HG02938 (cell line): ENCODE measurements at regions not wholly inside any gene's neighbourhood (a gene's known extent, or its start where the extent isn't known, plus 50 kb on each side); places are given as distances from the start of the nearest gene placed in this dataset.
A peak's percentile ranks its signal among the peaks of the same experiment; 100 is the strongest.

Source experiments
- ATAC-seq: cut with Tn5 transposase; IDR thresholded peaks from one replicate; pipeline ENCODE4 v1.9.1; 2021; ENCODE audit warnings: mild to moderate bottlenecking, moderate library complexity; ENCODE audit not compliant: unreplicated experiment

DNA sequence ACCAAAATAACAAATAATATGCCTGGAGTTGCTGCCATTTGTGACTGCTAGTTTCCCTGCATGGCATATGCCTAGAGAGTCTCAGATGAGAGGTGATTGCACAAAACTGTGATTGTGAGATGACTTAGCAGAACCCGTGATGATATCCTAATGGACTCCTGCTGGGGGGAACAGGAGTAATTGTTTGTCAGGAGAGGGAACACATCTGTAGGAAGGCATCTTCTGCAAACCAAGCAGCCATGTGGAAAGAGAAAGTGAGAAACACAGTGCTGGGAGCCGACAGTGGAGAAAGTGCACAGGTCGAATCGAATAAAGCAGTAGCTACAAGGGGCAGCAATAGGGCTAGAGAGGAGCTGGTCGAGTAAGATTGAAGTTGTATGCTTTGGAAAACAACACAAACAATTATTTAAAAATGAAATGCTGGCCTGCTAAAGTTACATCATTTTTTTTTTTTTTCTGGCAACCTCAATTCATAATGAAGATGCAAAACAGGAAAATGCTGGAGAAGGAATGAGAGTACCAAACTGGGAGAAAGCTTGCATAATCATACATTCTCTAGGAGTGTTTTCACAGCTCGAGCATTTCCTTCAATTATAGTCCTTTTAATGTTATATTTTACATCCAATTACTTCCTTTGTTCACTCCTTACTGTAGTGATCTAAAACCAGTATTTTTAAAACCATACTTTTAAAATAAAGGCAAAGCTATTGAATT, 494.2 kb upstream of the AGTR1 start:
- no peak for ATAC-seq

DNA sequence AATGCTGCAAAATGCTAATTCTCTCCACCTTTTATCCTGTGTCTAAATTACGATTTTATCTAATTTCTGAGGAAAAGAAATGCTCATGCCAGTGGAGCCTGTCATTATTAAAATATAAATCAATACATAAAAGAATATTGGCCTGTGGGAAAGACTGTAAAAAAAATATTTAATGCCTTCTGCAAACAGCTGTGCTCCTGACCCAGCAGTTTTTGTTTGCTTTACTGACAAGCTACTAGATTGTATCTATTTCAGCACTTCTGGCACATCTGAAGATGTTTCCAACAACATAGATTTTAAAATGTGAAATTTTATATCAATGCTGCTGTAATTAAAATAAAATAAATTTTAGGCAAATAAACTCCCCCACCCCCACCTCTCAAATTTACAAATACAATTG, 493.6 kb upstream of the AGTR1 start:
- ATAC-seq, result no peak

DNA sequence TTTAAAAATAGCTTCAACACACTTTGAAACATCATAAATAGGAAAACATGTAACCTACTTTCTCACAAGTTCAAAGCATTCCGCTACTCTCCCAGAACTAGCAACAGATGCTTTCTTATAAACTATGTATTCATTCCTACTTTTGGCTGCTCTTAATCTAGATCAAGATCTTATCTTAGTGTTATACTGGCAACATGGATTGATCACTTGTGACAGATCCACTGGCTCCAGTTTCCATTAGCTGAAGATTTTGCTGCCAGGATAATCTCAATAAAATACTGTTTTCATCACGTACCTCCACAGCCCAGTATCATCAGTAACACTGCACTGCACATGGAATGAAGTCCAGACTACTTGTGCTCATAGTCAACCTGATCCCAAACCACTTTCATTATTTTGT, 491.7 kb upstream of the AGTR1 start:
- no peak for ATAC-seq

DNA sequence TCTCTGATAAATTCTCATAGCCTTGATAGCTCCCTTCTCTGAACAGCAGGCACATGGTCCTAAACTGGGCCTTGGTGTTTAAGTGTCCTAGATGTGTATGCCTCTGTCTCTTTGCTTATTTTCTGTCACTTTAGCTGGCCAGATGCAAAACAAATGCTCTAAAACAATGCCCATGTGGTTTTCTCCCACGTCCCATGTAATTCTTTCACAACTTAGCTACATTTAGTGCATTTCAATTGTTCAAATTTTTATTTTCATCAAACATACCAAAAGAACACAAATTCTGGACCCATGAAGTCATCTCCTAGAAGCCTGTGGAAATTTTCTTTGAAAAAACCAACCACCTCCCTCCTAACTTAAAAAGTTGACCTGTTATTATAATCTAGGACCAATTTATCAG, 491.3 kb upstream of the AGTR1 start:
- ATAC-seq, result no peak

DNA sequence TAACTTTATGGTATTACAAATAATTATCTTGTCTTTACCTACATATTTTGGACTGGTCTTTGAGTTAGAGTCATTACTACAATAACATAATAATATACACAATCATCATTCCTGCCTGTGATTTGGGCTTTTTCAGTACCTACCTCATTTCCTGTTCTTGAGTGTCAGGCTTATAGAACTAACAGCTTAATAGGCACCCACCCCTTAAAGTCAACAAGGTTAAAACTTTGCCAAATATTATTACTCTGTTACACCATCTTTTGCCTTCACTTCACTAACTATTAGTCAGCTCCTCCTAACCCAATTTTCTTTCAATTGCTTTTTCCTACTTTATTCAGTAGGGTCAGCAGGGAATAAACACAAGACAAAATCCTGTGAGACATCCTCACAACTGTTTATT, 488.7 kb upstream of the AGTR1 start:
- no peak for ATAC-seq

DNA sequence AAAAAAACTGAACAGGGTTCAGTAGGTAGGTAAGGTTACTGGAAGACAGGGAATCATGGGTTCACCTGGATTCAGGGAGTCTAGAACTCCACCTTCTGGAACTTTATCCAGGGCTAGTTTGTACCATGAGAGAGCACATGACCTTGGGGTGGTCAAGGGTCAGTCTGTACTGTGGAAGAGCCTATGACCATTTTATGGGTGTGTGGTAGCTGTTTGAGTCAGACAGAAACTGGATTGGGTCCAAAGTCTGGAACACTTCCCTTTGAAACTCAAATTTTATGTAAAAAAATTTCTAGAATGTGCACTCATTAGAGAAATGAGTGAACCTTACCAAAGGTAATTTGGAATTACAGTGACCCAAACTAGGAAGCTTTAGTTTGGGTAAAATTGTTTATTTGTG, 486.0 kb upstream of the AGTR1 start:
- ATAC-seq, result peak; percentile 93

DNA sequence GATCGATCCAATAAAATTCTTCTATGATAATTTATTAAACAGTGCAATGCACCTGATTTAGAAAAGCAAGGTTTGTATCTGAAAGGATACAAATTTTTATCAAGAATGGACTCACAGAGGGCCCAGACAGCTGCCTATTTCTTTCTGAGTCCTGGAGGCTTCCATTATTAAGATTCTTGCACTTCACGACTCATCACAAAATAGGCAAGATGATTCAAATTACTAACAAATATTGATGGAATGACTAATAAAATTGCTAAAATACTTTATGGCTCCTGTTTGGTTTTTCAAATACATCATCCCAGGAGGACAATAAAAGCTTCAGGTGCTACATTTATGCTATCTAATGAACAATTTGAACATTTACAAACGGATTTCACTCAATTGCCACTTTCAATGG, 483.0 kb upstream of the AGTR1 start:
- no peak for ATAC-seq

DNA sequence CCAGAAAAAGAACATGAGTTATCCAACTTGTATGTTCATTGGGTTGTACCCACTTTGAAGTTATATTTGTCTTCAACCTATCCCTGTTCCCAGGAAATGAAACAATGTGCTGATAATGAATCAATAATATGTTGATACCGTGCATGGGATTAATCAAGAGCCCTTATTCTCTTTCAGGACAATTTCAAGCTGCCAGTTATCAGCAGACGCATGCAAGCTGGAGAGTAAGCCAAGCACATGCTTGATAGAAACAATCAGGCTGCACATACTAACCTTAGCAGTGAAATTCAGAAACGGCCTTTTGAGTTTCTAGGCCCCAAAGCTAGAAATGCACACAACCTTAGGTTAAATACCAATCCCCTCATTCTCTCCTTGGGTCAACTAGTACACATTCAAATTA, 480.4 kb upstream of the AGTR1 start:
- no peak for ATAC-seq

DNA sequence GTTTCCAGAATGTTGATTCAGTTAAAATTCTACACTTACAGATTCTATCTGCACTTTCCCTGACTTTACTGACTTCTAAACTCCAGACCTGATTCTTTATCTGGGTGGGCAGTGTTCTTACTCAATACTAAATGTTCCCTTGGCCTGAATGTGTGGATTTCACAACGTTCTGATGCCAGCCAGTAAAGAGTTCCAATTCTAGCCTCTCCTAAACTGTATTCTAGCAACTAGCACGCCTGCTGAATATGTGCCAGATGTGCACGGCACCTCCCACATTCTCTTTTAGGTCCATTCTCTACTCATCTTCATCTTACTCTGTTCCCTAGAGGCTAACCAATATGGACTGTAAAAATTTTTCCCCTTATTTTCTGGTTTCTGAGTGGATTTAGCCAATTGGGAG, 479.5 kb upstream of the AGTR1 start:
- no peak for ATAC-seq

DNA sequence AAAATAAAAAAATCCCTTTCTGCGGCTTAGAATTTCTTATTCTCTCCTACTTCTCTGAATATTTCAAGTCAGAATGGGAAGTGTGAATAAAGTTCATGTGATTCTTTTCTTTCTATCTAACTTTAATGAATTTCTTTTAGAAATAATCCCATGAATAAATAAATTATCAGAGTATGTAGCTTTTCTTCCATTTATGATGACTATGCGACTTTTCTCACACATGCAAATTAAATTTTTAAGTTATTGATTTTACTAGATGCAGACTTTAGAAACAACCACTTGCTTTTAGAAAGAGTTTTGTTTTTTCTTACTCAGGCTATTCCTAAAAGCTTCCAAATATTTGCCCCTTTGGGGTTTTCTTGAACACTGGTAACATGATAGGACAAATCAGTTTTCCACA, 477.7 kb upstream of the AGTR1 start:
- no peak for ATAC-seq

DNA sequence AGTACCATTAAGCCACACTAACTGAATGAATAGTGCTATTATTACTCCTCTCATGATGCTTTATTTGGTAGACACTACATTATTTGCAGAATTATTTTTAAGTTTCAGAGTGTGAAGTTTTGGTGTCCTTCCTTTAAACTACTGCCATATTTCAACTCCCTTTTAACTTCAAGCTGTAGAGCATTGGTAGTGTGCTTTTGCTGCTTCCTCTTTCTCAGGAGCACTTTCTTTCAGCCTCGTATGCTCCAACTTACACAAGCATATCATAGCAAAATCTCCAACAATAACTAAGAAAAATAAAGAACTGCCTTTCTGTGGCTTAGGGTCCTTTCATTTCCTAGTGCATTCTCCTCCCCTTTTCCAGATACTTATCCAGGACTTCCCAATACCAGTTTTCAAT, 476.4 kb upstream of the AGTR1 start:
- no peak for ATAC-seq

DNA sequence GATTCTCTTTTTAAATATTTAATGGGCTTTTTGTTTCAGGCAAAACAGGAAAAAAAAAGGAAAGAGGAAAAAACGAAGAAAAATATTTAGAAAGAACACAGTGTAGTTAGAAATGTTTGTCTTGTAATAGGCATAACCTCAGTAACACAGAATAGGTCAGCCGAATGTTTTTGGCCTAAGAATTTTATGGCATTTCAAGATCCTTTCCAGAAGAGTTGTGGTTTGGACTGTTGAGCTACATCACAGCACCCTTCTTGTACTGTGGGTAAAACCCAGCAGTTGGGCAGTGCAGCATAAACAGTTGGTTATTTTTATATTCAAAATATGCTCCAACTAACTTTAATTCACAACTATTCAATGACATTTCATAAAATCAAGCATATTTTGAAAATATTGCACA, 474.4 kb upstream of the AGTR1 start:
- no peak for ATAC-seq

DNA sequence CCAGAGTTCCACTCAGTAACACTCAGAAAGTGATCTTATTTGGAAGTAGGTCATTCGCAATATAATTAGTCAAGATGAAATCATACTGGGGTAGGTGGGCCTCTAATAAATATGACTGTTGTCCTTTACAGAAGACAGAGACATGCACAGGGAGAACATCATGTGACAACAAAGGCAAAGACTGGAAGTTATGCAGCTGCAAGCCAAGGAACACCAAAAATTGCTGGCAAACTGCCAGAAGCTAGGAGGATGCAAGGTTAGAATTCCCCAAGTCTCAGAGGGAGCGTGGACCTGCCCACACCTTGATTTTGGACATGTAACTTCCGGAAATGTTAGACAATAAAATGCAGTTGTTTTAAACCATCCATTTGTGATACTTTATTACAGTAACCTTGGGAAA, 471.5 kb upstream of the AGTR1 start:
- no peak for ATAC-seq

DNA sequence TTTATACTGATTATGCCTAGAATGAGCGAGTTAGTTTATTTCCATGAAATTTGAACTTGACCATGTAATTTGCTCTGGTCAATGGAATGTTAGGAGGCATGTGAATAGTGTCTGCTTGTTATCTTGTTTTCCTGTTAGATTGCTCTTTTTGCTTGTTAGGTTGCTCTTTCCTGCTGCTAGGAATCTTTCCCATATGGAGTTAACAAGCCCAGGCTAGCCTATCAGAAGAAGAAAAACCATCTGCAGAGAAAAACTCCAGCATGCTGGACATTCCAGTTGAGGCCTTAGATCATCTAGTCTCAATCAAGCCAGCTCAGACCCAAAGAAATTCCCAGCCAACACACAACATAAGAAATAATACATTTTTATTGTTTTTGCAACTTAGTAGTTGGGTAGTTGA, 470.2 kb upstream of the AGTR1 start:
- no peak for ATAC-seq

DNA sequence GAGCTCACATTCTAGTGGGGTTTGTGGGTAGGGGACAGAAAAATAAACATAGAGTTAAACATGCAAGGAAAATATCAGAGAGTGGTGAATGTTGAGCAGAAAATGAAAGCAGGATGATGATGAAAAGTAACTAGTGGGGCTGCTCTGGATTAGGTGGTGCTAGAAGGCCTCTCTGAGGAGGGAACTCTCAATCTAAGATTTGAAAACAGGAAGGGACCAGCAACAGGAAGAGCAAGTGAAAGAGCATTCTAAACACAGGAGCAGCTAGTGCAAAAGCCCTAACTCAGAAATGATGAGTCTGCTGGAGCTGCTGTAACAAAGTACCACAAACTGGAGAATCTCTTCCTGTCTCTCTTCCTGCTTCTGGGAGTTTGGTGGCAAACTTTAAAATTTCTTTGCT, 468.6 kb upstream of the AGTR1 start:
- ATAC-seq, result no peak

DNA sequence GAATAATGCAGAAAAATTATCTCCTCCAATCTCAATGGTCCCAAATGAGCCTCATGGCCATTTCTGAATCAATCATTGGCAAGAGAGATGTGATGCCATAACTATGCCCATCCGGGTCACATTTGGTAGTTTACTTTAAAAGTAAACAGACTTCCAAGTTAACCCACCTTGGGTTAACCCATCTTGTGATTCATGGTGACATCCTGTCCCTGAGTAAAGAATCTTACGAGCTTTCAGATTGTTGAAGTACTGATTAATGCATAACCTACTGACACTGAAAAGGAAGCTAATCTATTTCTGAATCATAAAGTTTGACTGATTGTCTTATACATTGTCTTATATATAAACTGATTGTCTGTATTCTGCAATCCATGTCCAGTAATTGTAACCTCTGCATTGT, 467.2 kb upstream of the AGTR1 start:
- no peak for ATAC-seq

DNA sequence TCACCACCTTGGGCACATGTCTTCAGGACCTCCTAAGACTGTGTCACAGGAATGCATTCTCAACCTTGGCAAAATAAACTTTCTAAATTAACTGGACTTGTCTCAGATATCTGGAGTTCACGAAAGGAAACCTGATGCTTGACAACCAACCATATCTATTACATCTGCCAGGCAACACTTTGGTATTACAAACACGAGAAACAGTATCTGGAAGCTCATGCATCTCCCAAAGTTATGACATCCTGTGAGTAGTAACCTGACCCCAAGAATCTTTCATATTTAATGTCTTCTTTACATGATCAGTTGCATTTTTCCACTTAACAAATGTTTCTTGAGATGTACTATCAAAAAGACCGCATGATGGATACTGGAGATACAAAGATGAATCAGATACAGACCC, 465.3 kb upstream of the AGTR1 start:
- ATAC-seq, result no peak

DNA sequence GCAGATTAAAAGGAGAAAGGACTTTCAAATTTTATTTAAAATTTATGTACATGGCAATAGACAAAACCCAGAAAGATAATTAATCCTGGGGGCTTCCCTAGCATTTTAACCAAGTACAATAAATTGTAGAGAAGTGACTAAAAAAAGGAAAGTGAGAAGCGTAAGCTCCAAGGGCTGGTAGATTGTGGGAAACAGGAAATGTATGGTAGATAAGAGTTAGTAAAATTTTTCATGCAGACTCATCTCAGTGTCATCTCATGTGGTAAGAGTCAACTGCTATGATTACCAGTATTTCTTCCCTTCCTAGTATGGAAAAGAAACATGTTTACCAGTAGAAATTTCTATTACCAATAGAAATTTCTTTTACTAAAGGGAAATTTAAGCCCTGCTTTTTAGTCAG, 464.3 kb upstream of the AGTR1 start:
- no peak for ATAC-seq

DNA sequence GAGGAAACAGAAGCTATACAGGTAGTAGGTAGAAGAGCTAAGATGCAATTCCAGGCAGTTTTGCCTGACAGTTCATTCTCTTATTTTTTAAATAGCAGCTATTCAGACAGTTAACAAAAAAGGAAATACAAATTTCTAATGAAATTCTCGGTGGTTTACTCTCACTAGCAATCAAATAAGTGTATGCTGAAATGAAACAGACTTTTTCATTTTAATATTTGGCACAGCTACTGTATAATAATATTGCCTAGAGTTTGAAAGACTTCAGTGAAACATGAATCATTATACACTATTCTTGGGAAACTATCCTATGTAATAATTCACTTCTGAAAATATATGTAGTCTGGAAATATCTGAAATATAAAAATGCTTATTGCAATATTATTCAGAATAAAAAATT, 463.2 kb upstream of the AGTR1 start:
- no peak for ATAC-seq

DNA sequence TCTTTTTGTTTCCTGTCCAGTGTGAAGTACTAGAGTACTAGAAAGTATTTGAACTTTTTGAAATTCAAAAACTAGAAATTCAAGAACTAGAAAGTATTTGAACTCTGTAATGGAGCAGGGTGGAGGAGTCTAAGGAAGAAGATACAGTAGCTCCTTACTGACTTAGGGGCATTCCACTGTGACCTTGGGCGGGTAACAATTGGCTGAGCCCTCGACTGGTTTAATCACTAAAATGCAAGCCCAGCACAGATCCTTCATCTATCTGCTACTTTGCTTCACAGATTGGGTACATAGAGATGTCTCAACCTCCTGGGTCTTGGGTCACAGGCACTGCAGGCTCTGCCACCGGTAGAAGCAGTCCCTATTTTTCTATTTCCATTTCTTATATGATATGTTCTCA, 462.1 kb upstream of the AGTR1 start:
- ATAC-seq, result no peak

DNA sequence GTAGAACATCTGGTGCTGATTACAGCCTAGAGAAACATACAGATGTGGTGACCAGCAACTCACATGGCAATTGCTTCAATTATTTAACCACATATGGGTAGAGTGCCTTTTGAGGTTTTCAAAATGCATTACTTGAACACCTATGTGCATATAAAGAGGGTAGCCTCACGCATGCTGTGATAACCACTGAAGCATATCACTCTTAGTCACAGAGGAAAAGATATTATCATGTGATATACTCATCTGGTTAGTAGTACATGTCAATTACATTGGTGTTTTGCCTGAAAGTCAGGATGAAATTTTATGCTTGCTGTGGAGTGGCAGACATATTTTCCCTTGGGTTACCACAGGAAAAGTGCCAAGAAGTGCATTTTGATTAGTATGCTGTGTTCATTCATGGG, 459.3 kb upstream of the AGTR1 start:
- ATAC-seq, result no peak

DNA sequence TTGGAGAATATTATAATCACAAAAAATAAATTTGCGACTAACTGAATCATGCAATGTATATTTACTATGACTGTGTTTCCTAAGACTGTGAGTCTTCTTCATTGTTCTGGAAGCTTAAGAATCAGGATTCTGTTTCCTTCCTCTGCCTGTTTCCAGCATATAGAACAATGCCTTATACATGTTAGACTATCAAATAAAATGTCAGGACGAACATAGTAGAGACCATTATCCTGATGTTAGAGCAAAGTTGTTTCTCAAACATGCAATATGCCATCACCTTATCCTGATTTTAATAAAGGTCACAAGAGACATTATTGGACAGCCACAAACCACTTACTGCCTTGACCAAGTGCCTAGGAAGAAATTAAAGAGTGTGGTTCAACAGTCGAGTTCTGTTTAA, 457.4 kb upstream of the AGTR1 start:
- ATAC-seq, result no peak

DNA sequence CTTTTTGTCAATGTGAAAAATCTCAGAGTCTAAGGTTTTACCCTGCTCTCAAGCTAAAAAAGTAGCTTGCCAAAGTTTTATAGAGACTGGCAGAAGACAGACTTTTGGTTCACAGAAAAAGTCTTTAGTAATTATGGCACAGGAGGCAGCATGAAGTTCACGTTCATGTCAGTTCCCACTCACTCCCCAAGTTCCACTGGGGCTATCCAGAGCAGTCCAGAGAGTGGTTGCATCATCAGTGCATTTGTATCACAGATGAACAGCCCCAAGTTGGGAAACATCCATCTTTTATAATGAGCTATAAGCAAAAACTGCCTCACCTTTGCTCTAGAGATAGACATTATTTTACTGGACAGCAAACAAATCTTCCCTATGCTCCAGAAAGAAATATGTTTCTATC, 454.1 kb upstream of the AGTR1 start:
- ATAC-seq, result no peak
